GM20431 (cell line): ENCODE measurements at regions not wholly inside any gene's neighbourhood (a gene's known extent, or its start where the extent isn't known, plus 50 kb on each side); places are given as distances from the start of the nearest gene placed in this dataset.

Experiments used
- in situ Hi-C: fragments of 300-500 bp; cut with MseI, MboI; formaldehyde crosslinking; loops from one replicate; pipeline ENCODE4 v1.15.0; 2020; ENCODE audit warnings: low sequenced_read_pairs; ENCODE audit not compliant: unreplicated experiment

DNA sequence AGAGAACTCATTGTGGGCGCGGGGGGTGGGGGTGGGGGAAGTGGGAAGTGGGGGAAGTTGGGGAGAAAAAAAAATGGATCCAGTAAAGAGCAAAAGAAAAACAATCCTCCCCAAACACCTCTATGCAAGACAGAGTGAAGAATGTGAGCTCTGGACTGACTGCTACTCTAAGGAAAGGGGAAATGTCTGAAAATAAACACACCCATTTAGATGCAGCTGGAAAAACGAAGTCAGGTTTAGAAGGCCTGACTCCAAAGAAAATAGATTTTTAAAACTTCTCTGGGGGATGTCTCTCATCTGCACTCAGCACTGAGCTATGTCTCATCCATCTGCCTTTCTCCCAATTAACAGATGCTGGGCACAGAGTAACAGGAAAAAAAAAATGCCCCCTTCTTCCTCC is 904.4 kb downstream of the GALC start:
- in situ Hi-C loops, result no loop called here

DNA sequence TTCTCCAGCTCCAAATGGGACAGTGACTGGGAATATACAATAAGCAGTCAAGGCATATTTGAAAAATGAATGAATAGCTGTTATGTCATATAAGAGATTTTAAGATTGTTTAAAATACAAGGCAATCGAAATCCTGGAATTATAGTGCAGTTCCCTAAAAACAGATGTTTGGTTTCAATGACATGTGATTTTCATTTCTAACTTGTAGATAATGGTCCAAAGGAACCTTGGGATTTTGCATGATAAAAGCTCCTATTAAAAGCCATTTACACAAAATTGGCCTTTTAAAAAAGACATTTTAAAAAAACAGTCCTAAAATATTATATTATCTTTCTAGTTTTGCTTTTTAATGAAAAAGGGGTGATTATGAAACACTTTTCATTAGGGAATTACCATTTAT is 905.1 kb downstream of the GALC start:
- in situ Hi-C loops, result no loop called here

DNA sequence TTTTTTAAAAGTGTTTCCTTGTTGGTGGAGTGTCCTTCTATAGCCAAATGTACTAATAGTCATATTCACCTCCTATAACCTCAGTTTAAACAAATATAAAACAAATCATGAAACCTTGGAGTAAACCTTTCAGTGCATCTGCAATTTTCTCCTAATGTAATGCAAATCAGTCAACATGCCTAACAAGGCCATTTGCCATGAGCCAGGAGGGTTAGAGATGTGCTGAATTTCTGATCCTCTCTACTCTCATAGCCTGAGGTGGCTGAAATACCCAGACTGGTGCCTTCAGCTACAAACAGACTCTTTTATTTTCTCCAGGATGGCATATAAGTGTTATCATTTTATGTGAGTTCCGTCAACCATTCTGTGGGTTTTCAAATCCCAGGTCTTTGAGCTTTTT is 908.1 kb downstream of the GALC start:
- in situ Hi-C loops, result no loop called here

DNA sequence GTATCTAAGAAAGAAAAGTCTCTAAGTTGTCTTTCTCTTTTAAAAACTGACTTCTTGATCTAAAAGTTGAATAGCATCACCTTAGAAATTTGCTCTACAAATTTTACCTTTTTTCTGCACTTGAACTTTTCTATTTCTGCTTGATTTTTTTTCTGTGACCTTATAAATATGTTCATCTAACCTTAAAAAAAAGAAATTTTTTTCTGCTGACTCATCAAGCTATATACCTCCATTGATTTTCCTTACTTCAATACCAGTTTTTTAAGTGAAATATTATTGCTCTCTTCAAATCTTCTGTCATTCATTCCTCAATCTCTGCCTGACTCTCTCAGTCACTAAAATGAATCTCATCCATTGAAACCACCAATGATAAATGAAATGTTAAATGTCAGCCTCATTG is 910.1 kb downstream of the GALC start:
- in situ Hi-C loops, result no loop called here

DNA sequence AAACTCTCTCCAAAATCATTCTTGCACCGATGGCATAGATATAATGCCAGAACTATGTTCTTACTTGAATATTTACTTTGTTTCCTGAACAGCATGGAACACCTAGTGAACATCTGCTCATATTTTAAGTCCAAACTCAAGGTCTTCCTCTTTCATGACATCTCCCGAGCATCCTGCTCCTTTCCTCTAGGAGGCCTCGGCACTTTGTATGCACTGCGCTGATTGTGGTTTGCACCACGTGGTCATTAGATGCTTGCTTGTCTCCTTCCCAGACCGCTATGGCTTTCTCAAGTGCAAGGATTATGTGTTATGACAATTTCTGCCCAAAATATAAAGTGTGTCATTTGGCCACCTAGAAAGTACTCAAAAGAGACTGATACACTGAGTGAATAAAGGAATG is 912.0 kb downstream of the GALC start:
- in situ Hi-C loops, result no loop called here

DNA sequence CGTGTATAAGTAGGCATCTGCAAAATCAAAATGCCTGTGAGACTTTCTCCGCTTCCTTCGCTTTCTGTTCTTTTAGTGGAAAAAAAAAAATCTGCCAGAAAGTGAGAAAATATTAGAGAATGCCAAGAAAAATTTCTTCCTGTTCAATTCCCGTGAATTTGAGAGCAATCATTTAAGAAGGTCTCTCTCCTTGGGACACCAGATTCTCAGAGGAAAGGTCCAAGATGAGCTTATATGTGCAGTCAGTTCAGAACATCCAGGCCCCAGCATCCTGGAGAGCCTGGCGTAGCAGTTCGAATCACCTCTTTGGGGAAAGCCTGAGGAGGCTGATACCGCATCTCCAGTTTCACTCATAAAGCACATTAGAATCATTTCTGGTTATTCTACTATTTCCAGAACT is 912.8 kb downstream of the GALC start:
- in situ Hi-C loops, result no loop called here

DNA sequence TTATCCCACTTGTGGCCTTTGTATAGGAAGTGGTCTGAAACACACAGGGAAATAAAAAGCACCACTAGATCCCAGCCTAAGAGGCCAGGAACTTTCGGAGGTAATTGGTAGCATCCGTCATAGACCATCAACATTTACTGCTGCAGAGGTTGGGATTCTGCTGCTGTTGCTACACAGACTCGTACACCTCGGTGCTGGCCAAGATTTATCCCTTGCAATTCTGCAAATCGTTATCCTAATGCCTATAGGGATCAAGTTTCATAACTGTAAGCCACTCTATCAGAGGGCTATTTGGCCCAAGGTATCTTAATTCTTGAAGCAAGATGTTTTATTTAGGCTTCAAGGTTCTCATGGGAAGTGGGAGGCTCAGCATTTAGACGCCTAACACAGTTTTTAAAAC is 913.6 kb downstream of the GALC start:
- in situ Hi-C loops, result no loop called here

DNA sequence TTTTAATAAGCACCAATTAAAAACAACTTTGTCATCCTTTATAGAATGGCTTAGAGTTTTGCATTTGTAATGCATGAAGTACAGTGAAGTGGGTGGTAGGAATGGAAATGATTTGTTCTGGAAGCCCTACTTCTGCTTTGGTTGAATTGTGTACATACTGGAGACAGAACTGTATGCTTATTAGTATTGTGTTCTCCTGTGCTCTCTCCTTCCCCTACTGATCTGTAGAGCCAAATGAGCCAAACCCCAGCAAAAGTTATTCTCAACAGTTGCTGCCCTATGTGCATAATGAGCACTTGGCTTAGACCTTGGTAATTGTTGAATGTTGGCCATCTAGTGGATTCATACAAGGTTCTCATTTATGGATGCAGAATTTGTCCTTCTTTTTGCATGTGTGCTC is 916.1 kb downstream of the GALC start:
- in situ Hi-C loops, result no loop called here

DNA sequence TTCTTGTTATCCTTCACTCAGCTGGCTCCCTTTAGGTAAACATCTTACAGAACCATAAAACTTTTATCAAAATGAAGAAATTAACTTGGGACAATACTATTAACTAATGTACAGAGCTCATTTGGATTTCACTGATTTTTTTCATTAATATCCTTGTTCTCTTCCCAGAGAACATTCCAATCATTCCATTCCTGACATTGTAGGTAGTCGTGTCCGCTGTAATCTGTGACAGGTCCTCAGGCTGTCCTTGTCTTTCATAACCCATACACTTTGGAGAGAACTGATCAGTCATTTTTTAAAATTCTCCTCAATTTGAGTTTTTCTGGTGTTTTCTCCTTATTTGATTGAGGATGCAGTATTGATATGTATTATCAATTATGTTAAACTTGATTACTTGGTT is 916.8 kb downstream of the GALC start:
- in situ Hi-C loops, result no loop called here

DNA sequence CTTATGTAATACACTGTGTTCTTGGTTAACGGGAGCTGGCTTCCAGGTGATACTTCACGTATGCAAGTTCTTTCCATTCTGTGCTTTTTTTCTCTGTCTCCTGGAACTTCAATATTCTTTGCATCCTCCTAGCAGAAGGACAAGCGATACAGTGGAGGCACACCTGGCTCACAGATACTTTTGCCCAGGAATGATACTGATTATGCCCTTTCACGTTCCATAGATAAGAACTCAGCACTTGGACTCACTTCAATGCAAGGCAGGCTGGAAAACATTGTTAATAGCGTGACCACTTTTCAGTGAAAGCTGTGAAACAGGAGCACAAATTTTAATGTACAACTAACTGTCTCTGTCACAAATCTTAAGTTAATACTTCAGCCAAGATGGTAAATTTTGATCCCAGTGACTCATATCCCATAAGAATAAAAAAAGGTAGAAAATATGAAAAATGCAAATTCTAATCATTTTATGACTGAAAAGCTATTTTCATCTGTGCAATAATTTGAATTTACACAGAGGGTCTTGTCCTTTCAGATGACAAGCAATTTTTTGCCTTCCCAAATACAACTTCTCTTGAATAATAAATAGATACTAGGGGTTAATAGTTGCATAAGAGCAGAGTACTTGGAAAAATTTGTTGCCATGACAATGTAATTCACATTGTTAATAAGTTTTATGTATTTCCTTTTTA is 919.0 kb downstream of the GALC start:
- in situ Hi-C loops, result no loop called here

DNA sequence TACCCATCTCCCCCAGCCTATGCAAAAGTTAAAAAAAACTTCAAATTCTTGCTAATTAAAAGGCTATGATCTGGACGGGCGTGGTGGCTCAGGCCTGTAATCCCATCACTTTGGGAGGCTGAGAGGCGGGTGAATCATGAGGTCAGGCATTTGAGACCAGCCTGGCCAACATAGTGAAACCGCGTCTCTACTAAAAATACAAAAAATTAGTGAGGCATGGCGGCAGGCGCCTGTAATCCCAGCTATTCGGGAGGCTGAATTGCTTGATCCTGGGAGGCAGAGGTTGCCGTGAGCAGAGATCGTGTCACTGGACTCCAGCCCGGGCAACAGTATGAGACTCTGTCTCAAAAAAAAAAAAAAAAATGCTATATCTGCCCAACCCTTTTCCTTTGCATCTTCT is 925.4 kb downstream of the GALC start:
- in situ Hi-C loops, result no loop called here

DNA sequence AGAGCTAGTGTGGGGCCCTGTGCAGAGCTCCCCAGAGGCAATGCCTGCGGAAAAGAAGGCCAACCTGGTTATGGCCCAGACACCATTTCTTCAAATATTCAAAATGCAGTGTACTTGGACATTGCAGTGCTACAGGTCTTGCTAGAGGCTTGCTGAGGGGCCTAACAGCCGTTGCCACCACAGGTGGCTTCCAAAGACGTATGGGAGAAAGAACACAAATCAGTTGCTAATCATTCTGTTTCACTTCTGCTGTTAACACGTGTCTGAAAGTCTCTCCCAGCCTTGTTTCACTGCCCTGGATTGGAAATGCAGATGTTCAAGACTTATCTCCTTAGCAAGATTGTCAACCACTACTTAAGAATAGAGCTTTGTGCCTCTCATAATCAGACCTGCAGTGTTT is 925.9 kb downstream of the GALC start:
- in situ Hi-C loops, result no loop called here

DNA sequence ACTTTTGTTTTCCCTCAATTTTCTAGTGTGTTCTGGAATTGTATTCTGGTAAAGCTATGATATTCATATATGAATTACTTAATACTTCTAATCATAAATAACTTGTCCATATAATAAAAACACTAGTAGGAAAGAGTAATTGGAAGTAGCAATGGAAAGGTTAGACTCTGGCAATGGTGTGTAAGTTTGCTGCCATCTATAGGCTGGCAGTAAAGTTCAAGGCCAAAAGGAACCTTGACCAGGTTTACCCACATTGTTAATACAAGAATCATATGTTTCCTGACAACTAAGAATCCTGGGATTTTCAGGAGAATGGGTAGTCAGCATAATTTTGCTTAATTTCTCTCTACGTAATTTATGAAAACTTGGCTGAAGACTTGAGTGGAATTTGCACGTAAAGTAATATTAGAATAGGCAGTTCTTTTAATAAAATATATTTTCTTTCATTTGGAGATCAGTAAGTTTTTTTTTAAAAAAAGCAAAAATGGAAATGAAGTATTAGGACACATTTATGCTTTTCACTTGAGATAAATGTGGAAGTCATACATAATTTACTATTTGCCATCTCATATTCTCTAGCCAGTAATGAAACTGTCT is 926.7 kb downstream of the GALC start:
- in situ Hi-C loops, result no loop called here

DNA sequence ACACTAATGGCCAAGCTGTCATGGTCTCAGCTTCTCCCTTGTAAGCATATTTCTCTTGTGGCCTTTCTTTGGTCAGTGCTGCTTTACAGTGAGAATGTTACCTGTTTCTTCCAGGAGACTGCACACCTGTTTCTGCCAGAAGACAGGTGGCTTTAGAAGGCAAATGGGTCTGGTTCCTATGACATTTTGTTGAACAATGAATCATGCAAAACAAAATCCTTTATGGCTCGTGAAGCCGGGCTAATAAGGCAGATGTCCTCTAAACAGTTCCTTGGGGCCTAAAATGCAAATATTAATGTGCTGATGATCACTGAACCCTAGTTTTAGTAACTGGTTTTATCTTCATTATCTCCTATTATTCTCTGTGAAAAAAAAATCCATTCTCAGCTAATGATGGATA is 927.6 kb downstream of the GALC start:
- in situ Hi-C loops, result no loop called here

DNA sequence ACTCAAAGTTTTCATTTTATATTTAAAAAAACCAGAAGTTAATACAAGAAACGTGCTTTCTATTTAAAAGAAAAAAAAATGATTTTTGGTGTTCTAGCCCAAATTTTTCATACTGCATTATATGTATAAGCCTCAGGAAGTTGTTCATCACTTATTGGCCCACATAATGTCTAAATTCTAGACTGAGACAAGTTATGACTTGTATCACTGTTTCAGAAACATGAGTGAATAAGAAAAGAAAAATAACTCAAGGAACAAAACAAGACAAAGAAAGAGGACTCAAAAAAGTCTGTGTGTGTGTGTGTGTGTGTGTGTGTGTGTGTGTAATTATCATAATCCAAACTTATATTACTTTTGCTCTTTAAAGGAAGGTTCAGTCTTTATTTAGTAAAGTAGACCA is 929.8 kb downstream of the GALC start:
- in situ Hi-C loops, result no loop called here

DNA sequence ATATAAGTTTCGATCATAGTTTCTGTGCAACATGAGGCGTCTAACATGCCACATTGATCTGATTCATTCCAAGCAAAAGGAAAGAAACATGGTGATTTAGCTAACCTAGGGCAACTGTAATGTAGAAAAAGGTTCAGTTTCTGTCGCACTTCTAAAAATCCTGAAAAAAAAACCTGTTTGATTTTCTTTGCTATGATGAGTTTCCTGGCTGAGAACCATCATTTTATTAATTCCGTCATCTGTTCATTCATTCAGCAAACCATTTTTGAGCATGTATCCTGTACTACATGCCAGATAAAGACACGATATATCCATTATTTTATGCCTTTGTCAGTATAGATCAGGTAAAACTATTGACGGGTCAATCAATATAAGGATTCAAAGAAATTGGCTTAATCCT is 932.6 kb downstream of the GALC start:
- in situ Hi-C loops, result no loop called here

DNA sequence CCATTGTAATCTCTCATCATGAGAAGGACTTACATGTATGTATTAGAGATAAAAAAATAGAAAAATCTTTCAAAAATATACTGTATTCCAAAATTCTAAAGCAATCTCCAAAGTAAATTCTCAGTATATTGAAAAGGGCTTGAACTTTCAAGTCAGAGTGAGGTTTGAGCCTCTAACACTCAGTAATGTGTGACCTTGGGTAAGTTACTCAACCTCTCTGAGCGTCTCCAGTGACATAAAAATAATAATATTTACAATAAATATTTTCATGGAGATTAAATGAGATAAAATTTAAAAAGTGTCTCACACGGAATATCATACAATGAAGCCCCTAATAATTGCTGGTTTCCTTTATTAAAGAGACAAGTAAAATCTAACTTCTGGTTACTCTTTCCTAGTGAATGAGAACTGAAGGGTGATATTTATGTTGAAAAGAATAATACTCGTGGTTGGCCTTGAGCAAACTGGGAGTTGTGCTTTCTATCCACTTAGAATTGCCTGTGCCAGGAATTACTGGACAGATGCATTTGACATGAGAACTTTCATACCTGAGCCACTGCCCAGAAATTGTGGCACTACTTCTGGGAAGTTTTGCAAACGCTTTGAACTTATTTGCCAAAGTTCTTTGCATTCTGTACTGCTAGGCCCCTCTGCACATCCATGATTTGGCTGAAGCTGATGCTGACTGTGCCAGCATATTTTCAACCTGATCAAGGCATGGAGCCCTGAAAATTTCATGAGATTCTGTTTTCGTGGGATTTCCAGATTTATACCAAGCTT is 933.7 kb downstream of the GALC start:
- in situ Hi-C loops, result no loop called here

DNA sequence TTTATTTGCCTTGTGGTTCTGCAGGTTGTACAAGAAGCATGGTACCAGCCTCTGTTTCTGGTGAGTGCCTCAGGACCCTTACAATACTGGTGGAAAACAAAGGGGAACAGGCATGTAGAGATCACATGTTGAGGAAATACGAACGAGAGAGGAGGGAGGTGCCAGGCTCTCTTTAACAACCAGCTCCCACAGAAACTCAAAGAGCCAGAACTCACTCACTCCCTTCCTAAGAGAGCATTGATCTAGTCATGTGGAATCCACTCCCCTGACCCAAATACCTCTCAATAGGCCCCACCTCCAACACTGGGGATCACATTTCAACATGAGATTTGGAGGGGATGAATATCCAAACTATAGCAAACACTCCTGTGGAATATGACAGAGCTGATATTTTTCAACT is 938.0 kb downstream of the GALC start:
- in situ Hi-C loops, result no loop called here

DNA sequence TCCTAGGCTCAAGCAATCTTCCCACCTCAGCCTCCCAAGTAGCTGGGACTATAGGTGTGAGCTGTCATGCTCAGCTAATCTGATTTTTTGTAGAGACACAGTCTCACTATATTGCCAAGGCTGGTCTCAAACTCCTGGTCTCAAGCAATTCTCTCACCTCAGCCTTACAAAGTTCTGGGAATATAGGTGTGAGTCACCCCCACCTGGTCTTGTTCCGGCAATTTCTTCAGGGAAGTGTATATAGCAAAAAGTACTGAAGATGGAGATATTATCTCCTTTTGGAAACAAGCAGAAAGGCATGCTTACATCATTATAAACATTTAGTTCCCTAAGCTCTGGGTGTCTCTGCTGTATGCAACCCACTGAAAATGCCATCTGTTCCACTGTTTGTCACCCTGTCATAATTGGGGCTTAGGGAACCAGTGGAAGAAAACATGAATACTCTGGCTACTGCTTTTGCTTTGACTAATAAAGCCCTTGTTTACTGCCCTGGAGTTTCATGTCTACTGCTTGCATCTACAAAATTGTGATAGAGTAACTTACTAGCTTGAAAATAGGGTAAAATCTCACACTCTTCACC is 940.2 kb downstream of the GALC start:
- in situ Hi-C loops, result no loop called here

DNA sequence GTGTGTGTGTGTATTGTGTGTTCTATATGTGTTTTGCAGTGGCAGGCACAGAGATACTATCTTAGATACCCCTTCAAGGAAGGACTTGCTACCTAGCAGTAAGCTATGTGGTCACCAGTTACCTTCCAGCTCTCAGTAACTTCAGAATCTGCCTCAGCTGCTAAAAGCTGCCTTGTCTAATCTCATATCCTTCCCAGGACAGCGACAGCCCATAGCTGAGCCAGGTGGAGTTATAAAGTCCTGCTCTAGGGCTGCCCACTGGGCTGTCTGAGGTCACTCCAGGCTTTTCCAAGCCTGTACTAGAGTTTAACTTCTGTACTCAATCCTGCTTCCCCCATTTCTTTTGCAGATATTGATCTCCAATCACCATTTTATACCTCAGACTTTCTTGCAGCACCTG is 942.6 kb downstream of the GALC start:
- in situ Hi-C loops, result no loop called here

DNA sequence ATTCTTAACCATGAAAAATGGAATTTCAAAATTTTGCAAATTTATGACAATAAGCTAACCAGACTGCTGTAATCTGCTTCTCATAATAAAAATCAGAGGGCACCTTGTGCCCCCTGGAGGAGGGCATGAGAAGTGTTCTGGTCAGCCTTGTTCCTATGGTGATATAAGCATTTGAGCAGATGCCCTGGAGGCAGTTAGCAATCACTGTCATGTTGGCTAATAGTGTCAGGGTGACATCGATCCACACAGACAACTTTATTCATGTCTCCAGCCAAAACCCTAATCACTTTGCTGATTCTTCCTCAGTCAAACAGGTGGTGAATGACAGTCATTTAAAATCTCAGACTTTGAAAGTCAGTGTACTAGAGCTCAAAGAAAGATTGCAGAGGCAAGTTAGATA is 943.0 kb downstream of the GALC start:
- in situ Hi-C loops, result no loop called here
